ENCODE measurements at regions not wholly inside any gene's neighbourhood (a gene's known extent, or its start where the extent isn't known, plus 50 kb on each side); places are given as distances from the start of the nearest gene placed in this dataset.

GRCh38 chr1:219269171-219269570 lies 95.5 kb downstream of the LYPLAL1 start:
- Mint-ChIP-seq H3K4me3 (ENCODE audit: unreplicated experiment) (no peak overlapping the region), H3K27me3 (ENCODE audit: unreplicated experiment) (no peaks in the 10 kb centered on the region), H3K9me3 (ENCODE audit: unreplicated experiment) (no peaks in the 10 kb centered on the region), H3K4me1 (ENCODE audit: unreplicated experiment) (no peaks in the 10 kb centered on the region), H3K27ac (ENCODE audit: unreplicated experiment) (no peak overlapping the region), H3K36me3 (ENCODE audit: low read depth, unreplicated experiment) (no peaks in the 10 kb centered on the region)
- TF ChIP-seq, protein P1, sequence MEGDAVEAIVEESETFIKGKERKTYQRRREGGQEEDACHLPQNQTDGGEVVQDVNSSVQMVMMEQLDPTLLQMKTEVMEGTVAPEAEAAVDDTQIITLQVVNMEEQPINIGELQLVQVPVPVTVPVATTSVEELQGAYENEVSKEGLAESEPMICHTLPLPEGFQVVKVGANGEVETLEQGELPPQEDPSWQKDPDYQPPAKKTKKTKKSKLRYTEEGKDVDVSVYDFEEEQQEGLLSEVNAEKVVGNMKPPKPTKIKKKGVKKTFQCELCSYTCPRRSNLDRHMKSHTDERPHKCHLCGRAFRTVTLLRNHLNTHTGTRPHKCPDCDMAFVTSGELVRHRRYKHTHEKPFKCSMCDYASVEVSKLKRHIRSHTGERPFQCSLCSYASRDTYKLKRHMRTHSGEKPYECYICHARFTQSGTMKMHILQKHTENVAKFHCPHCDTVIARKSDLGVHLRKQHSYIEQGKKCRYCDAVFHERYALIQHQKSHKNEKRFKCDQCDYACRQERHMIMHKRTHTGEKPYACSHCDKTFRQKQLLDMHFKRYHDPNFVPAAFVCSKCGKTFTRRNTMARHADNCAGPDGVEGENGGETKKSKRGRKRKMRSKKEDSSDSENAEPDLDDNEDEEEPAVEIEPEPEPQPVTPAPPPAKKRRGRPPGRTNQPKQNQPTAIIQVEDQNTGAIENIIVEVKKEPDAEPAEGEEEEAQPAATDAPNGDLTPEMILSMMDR (IDR thresholded peaks at IDR 0.05; ENCODE audit: unreplicated experiment): no peak
- DNase-seq (ENCODE audit: low spot score): no peak

DNA sequence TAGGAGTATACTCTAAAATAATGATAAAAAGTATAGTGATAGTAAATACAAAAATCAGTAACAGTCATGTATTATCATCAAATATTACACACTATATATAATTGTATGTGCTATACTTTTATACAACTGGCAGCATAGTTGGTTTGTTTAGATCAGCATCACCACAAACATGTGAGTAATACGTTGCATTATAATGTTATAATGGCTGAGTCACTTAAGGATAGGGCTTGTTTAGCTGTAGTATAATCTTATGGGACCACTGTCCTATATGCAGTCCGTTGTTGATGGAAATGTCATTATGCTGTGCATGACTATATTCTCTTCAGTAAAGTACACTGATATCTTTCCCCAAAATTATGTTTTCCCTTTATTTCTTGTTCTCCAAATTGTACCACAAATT lies 92.8 kb downstream of the LYPLAL1 start:
- Mint-ChIP-seq H3K27me3 (ENCODE audit: unreplicated experiment) (peaks cover 1% of the 10 kb centered on the region), H3K9me3 (ENCODE audit: unreplicated experiment) (no peaks in the 10 kb centered on the region), H3K4me1 (ENCODE audit: unreplicated experiment) (no peaks in the 10 kb centered on the region), H3K27ac (ENCODE audit: unreplicated experiment) (no peak overlapping the region), H3K36me3 (ENCODE audit: low read depth, unreplicated experiment) (no peaks in the 10 kb centered on the region), H3K4me3 (ENCODE audit: unreplicated experiment) (no peak overlapping the region)
- DNase-seq (ENCODE audit: low spot score): no peak
- TF ChIP-seq, protein P1 (IDR thresholded peaks at IDR 0.05; ENCODE audit: unreplicated experiment): no peak

GRCh38 chr1:219265026-219265515 lies 91.4 kb downstream of the LYPLAL1 start:
- Mint-ChIP-seq H3K27ac (ENCODE audit: unreplicated experiment) (no peak overlapping the region), H3K4me3 (ENCODE audit: unreplicated experiment) (no peak overlapping the region), H3K9me3 (ENCODE audit: unreplicated experiment) (no peaks in the 10 kb centered on the region), H3K4me1 (ENCODE audit: unreplicated experiment) (no peaks in the 10 kb centered on the region), H3K36me3 (ENCODE audit: low read depth, unreplicated experiment) (no peaks in the 10 kb centered on the region), H3K27me3 (ENCODE audit: unreplicated experiment) (peaks cover 1% of the 10 kb centered on the region)
- TF ChIP-seq, protein P1 (IDR thresholded peaks at IDR 0.05; ENCODE audit: unreplicated experiment): no peak
- no peak for DNase-seq (ENCODE audit: low spot score)

GRCh38 chr1:219264561-219264960 lies 90.9 kb downstream of the LYPLAL1 start:
- Mint-ChIP-seq H3K27ac (ENCODE audit: unreplicated experiment) (no peak overlapping the region), H3K27me3 (ENCODE audit: unreplicated experiment) (peaks cover 1% of the 10 kb centered on the region), H3K9me3 (ENCODE audit: unreplicated experiment) (no peaks in the 10 kb centered on the region), H3K4me3 (ENCODE audit: unreplicated experiment) (no peak overlapping the region), H3K4me1 (ENCODE audit: unreplicated experiment) (no peaks in the 10 kb centered on the region), H3K36me3 (ENCODE audit: low read depth, unreplicated experiment) (no peaks in the 10 kb centered on the region)
- DNase-seq (ENCODE audit: low spot score): no peak
- TF ChIP-seq, protein P1 (IDR thresholded peaks at IDR 0.05; ENCODE audit: unreplicated experiment): no peak

Measured in endothelial cell (in vitro differentiated cells).